GM19238 (cell line): ENCODE measurements at regions not wholly inside any gene's neighbourhood (a gene's known extent, or its start where the extent isn't known, plus 50 kb on each side); places are given as distances from the start of the nearest gene placed in this dataset.
"Not testable (repeated sequence)": the region's sequence is repeated elsewhere in the genome, so short reads cannot be mapped to it uniquely, and the experiment has no call there.

Source experiments
- DNase-seq: peaks from one replicate; pipeline ENCODE4 v3.0.0; 2011; ENCODE audit warnings: low spot score; ENCODE audit not compliant: insufficient read length

- no peak for DNase-seq
These were observed 111.1 kb upstream of the VRK1 start for GRCh38 chr14:96686126-96686525.

- DNase-seq: no peak
These were observed 108.6 kb upstream of the VRK1 start for GRCh38 chr14:96688629-96689028.

GRCh38 chr14:96690713-96691383 lies 106.3 kb upstream of the VRK1 start:
- no peak for DNase-seq

- DNase-seq: no peak
These were observed 103.8 kb upstream of the VRK1 start for GRCh38 chr14:96693252-96693820.

GRCh38 chr14:96693987-96694386 lies 103.2 kb upstream of the VRK1 start:
- DNase-seq: no peak

- no peak for DNase-seq
These were observed 98.1 kb upstream of the VRK1 start for GRCh38 chr14:96698960-96699539.

- no peak for DNase-seq
These were observed 97.5 kb upstream of the VRK1 start for GRCh38 chr14:96699666-96700065.

- DNase-seq: no peak
These were observed 94.4 kb upstream of the VRK1 start for GRCh38 chr14:96702831-96703230.

- no peak for DNase-seq
These were observed 91.6 kb upstream of the VRK1 start for GRCh38 chr14:96705422-96706092.

- DNase-seq: no peak
These were observed 90.3 kb upstream of the VRK1 start for GRCh38 chr14:96706893-96707292.

GRCh38 chr14:96710060-96710666 lies 87.0 kb upstream of the VRK1 start:
- no peak for DNase-seq

- DNase-seq: no peak
These were observed 85.5 kb upstream of the VRK1 start for GRCh38 chr14:96711559-96712267.

GRCh38 chr14:96713426-96713825 lies 83.8 kb upstream of the VRK1 start:
- no peak for DNase-seq

GRCh38 chr14:96714537-96714936 lies 82.6 kb upstream of the VRK1 start:
- DNase-seq: not testable (repeated sequence)

GRCh38 chr14:96717116-96717515 lies 80.1 kb upstream of the VRK1 start:
- DNase-seq: no peak

- DNase-seq: no peak
These were observed 78.8 kb upstream of the VRK1 start for GRCh38 chr14:96718407-96718806.

GRCh38 chr14:96720702-96721101 lies 76.5 kb upstream of the VRK1 start:
- DNase-seq: not testable (repeated sequence)

GRCh38 chr14:96722736-96723135 lies 74.4 kb upstream of the VRK1 start:
- no peak for DNase-seq

- DNase-seq: no peak
These were observed 73.2 kb upstream of the VRK1 start for GRCh38 chr14:96723946-96724345.

GRCh38 chr14:96725232-96725631 lies 72.0 kb upstream of the VRK1 start:
- no peak for DNase-seq

GRCh38 chr14:96727073-96727472 lies 70.1 kb upstream of the VRK1 start:
- no peak for DNase-seq
